Lower leg skin (tissue), 3 donors: ENCODE measurements at regions not wholly inside any gene's neighbourhood (a gene's known extent, or its start where the extent isn't known, plus 50 kb on each side); places are given as distances from the start of the nearest gene placed in this dataset.

Source experiments
- CTCF ChIP-seq, 3 donors: fragments of 450-650 bp; IDR thresholded peaks; one replicate each; pipeline ENCODE4 v1.5.1; 2016; ENCODE audit warnings: antibody characterized with exemption in 3 of 3, mild to moderate bottlenecking in 3 of 3, moderate library complexity in 2 of 3
- POLR2A ChIP-seq, 2 donors: fragments of 450-650 bp; IDR thresholded peaks; one replicate each; pipeline ENCODE4 v1.6.1; 2016 to 2017; ENCODE audit warnings: antibody characterized with exemption in 2 of 2, mild to moderate bottlenecking in 1 of 2, moderate library complexity in 1 of 2

- TF ChIP-seq CTCF (IDR thresholded peaks at IDR 0.05) (no peak), POLR2A (IDR thresholded peaks at IDR 0.05) (no peak)
Measured at GRCh38 chr5:155290937-155291336, 277.4 kb downstream of the KIF4B start.
